Fibroblast of peridontal ligament (primary cell): ENCODE measurements at regions not wholly inside any gene's neighbourhood (a gene's known extent, or its start where the extent isn't known, plus 50 kb on each side); places are given as distances from the start of the nearest gene placed in this dataset.
A peak's percentile ranks its signal among the peaks of the same experiment; 100 is the strongest.
"Not testable (repeated sequence)": the region's sequence is repeated elsewhere in the genome, so short reads cannot be mapped to it uniquely, and the experiment has no call there.

ENCODE experiments used
- DNase-seq: peaks from one replicate; pipeline ENCODE4 v3.0.0-alpha.2; 2010; ENCODE audit errors: extremely low read depth

GRCh38 chr10:91745090-91745831 is 53.0 kb upstream of the TNKS2 start:
- peak; percentile 21 for DNase-seq

- DNase-seq = no peak
Measured at GRCh38 chr10:91743465-91743864, 54.8 kb upstream of the TNKS2 start.

GRCh38 chr10:91742229-91742628 is 56.0 kb upstream of the TNKS2 start:
- peak; percentile 25 for DNase-seq

- DNase-seq = peak; percentile 5
Measured at GRCh38 chr10:91741356-91741755, 56.9 kb upstream of the TNKS2 start.

- no peak for DNase-seq
Measured at GRCh38 chr10:91740353-91740924, 57.8 kb upstream of the TNKS2 start.

GRCh38 chr10:91732265-91732664 is 66.0 kb upstream of the TNKS2 start:
- not testable (repeated sequence) for DNase-seq

- not testable (repeated sequence) for DNase-seq
Measured at GRCh38 chr10:91729339-91729738, 68.9 kb upstream of the TNKS2 start.

- DNase-seq = no peak
Measured at GRCh38 chr10:91726355-91726754, 71.9 kb upstream of the TNKS2 start.

GRCh38 chr10:91724933-91725332 is 73.3 kb upstream of the TNKS2 start:
- no peak for DNase-seq

- DNase-seq = peak; percentile 79
Measured at GRCh38 chr10:91713461-91714072, 80.7 kb upstream of the PPP1R3C start.

GRCh38 chr10:91711885-91712680 is 79.2 kb upstream of the PPP1R3C start:
- no peak for DNase-seq

GRCh38 chr10:91709394-91709798 is 76.5 kb upstream of the PPP1R3C start:
- peak; percentile 69 for DNase-seq

GRCh38 chr10:91708174-91708861 is 75.4 kb upstream of the PPP1R3C start:
- DNase-seq = peak; percentile 38

- no peak for DNase-seq
Measured at GRCh38 chr10:91707236-91707635, 74.4 kb upstream of the PPP1R3C start.

GRCh38 chr10:91705948-91706670 is 73.2 kb upstream of the PPP1R3C start:
- no peak for DNase-seq

- no peak for DNase-seq
Measured at GRCh38 chr10:91702620-91703019, 69.7 kb upstream of the PPP1R3C start.

- DNase-seq = peak; percentile 87
Measured at GRCh38 chr10:91700788-91701444, 68.0 kb upstream of the PPP1R3C start.

- peak; percentile 54 for DNase-seq
Measured at GRCh38 chr10:91700273-91700672, 67.4 kb upstream of the PPP1R3C start.

GRCh38 chr10:91698258-91698657 is 65.4 kb upstream of the PPP1R3C start:
- no peak for DNase-seq

- DNase-seq = peak; percentile 57
Measured at GRCh38 chr10:91694170-91694794, 61.4 kb upstream of the PPP1R3C start.
